Neural progenitor cell (in vitro differentiated cells): ENCODE measurements at regions not wholly inside any gene's neighbourhood (a gene's known extent, or its start where the extent isn't known, plus 50 kb on each side); places are given as distances from the start of the nearest gene placed in this dataset.

Experiments
- EZH2 ChIP-seq: fragments of 200-600 bp; sonication (generic); IDR thresholded peaks from 2 replicates; pipeline ENCODE4 v1.6.1; 2017; ENCODE audit warnings: antibody characterized with exemption, mild to moderate bottlenecking, moderate library complexity
- TF ChIP-seq, protein P1 (sequence below): fragments of 200-600 bp; sonication (generic); IDR thresholded peaks from 2 replicates; pipeline ENCODE4 v1.5.1; 2017; ENCODE audit warnings: antibody characterized with exemption, mild to moderate bottlenecking

DNA sequence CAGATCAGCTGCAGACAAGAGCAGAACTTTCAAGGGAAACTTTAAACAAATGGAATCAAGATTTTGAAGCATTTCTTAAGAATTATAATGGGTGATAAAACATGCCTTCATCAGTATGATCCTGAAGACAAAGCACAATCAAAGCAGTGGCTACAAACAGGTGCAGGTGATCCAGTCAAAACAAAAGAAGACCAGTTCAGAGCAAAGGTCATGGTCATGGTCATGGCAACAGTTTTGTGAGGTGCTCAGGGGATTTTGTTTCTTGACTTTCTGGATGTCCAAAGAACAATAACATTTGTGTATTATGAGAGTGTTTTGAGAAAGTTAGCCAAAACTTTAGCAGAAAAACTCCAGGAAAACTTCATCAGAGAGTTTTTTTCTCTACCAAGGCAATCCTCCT lies 681.7 kb upstream of the PTBP2 start:
- TF ChIP-seq, protein P1, sequence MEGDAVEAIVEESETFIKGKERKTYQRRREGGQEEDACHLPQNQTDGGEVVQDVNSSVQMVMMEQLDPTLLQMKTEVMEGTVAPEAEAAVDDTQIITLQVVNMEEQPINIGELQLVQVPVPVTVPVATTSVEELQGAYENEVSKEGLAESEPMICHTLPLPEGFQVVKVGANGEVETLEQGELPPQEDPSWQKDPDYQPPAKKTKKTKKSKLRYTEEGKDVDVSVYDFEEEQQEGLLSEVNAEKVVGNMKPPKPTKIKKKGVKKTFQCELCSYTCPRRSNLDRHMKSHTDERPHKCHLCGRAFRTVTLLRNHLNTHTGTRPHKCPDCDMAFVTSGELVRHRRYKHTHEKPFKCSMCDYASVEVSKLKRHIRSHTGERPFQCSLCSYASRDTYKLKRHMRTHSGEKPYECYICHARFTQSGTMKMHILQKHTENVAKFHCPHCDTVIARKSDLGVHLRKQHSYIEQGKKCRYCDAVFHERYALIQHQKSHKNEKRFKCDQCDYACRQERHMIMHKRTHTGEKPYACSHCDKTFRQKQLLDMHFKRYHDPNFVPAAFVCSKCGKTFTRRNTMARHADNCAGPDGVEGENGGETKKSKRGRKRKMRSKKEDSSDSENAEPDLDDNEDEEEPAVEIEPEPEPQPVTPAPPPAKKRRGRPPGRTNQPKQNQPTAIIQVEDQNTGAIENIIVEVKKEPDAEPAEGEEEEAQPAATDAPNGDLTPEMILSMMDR: no peak
- no peak for TF ChIP-seq EZH2
